Nephron (organoid): ENCODE measurements at regions not wholly inside any gene's neighbourhood (a gene's known extent, or its start where the extent isn't known, plus 50 kb on each side); places are given as distances from the start of the nearest gene placed in this dataset.

Source experiments
- H3K27ac Mint-ChIP-seq, 3 experiments: 2 replicates each; pipeline ENCODE4 v1.8.0; 2020; ENCODE audit warnings: mixed read lengths in 3 of 3, mild to moderate bottlenecking in 2 of 3, moderate library complexity in 1 of 3
- H3K27me3 Mint-ChIP-seq: 2 replicates; pipeline ENCODE4 v1.8.0; 2021; ENCODE audit warnings: low read depth, mild to moderate bottlenecking, moderate library complexity, mixed read lengths
- H3K36me3 Mint-ChIP-seq: 2 replicates; pipeline ENCODE4 v1.8.0; 2020; ENCODE audit warnings: low read depth, mixed read lengths
- H3K4me1 Mint-ChIP-seq: 2 replicates; pipeline ENCODE4 v1.8.0; 2020; ENCODE audit warnings: mixed read lengths
- H3K4me3 Mint-ChIP-seq, 3 experiments: 2 replicates each; pipeline ENCODE4 v1.8.0; 2020; ENCODE audit warnings: mild to moderate bottlenecking in 3 of 3, mixed read lengths in 3 of 3, moderate library complexity in 2 of 3
- H3K9me3 Mint-ChIP-seq: 2 replicates; pipeline ENCODE4 v1.8.0; 2020; ENCODE audit warnings: mixed read lengths
- TF ChIP-seq, protein P1 (sequence below), 3 experiments: fragments of 200-600 bp; sonication (generic); IDR thresholded peaks; one replicate each; pipeline ENCODE4 v1.5.0; 2021; ENCODE audit warnings: antibody characterized with exemption in 3 of 3; ENCODE audit not compliant: unreplicated experiment in 3 of 3

DNA sequence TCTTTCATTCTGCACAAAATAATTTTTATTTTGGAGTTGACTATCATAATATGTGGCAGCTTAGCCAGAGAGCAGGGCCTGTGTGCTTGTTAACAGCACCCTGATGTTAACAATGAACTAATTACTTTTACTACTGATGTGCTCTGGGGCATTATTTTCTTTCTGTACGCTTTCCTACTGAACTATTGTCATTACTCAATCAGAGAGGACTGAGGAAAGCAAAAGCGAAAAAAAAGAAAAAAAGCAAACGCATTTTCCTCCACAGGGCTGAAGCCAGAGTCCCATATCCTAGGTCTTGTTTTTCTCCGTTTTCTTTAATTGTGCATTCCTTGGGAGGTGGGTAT, 221.2 kb downstream of the TTLL7 start:
- TF ChIP-seq, protein P1, sequence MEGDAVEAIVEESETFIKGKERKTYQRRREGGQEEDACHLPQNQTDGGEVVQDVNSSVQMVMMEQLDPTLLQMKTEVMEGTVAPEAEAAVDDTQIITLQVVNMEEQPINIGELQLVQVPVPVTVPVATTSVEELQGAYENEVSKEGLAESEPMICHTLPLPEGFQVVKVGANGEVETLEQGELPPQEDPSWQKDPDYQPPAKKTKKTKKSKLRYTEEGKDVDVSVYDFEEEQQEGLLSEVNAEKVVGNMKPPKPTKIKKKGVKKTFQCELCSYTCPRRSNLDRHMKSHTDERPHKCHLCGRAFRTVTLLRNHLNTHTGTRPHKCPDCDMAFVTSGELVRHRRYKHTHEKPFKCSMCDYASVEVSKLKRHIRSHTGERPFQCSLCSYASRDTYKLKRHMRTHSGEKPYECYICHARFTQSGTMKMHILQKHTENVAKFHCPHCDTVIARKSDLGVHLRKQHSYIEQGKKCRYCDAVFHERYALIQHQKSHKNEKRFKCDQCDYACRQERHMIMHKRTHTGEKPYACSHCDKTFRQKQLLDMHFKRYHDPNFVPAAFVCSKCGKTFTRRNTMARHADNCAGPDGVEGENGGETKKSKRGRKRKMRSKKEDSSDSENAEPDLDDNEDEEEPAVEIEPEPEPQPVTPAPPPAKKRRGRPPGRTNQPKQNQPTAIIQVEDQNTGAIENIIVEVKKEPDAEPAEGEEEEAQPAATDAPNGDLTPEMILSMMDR (IDR thresholded peaks at IDR 0.05; ENCODE audit: unreplicated experiment in 3 of 3) = no peak
- Mint-ChIP-seq H3K27ac (no peak overlapping the region), H3K4me1 (no peaks in the 10 kb centered on the region), H3K27me3 (peaks cover 4% of the 10 kb centered on the region), H3K4me3 (no peak overlapping the region), H3K36me3 (no peaks in the 10 kb centered on the region), H3K9me3 (peaks cover 8% of the 10 kb centered on the region)

DNA sequence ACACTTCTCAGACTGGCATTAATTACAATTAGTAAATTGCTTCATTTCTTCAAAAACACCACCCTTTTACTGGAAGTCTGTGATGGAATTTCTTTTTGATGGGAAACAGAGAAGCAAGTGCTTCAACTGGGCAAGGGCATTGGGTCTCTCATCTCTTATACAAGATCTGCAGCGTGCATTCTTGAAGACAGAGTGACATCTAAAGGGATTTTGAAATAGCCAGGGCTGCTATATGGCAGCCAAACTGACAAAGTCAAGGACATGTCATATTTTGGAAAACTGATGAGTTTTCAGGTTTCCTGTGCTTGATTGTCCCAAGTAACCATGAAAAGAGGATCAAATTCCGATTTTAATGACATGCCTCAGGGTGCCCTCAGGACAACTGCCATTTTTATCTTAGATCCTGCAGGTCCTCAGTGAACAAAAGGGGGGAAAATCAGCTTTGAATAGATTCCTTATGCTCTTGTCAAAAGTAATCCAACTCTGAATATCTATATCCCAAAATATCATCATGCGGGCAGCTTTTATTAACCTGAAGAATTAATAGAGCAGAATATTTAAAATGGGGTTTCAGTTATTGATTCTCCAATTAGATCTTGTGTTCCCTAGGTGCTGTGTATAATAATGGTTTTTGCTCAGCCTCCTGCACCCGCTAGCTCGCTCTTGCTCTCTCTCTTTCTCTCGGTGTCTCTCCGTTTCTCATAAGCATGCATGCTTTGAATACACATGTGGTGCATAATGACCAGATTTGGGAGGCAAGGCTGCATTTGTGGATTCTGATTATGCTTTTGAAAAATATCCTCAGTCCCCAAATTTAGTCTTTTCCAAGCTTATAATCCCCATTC, 221.8 kb downstream of the TTLL7 start:
- Mint-ChIP-seq H3K27ac (no peak overlapping the region), H3K27me3 (peaks cover 4% of the 10 kb centered on the region), H3K4me1 (no peaks in the 10 kb centered on the region), H3K4me3 (no peak overlapping the region), H3K9me3 (peaks cover 5% of the 10 kb centered on the region), H3K36me3 (no peaks in the 10 kb centered on the region)
- TF ChIP-seq, protein P1 (IDR thresholded peaks at IDR 0.05; ENCODE audit: unreplicated experiment in 3 of 3) = no peak

DNA sequence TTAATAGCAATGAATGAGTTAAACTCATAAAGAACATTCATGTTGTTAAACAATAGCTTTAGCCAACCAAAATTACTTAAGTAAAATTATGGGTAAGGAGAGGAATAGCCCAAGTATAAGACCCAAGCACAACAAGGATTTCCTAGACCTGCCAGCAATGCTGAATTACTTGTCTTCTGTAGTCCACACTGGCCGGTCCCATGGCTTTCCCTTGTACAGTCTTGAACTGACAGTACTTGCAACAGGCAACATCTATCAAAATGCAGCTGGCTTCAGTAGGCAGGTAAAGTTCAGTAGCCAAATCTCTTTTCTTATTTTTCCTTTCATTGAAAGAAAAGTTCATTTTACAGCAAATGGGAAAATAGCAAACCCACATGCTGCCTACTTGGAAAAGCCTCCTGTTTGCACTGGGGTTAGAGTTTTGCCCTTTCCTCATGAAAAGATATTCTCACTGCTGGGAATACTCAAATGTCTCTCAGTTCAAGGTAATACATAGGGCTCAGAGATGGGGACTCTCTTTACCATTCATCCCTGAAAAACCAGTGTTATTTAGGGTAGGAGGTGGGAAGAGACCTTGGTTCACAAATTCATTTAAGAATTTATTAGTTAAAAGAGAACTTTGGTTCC, 222.8 kb downstream of the TTLL7 start:
- Mint-ChIP-seq H3K27ac (no peak overlapping the region), H3K9me3 (no peaks in the 10 kb centered on the region)

DNA sequence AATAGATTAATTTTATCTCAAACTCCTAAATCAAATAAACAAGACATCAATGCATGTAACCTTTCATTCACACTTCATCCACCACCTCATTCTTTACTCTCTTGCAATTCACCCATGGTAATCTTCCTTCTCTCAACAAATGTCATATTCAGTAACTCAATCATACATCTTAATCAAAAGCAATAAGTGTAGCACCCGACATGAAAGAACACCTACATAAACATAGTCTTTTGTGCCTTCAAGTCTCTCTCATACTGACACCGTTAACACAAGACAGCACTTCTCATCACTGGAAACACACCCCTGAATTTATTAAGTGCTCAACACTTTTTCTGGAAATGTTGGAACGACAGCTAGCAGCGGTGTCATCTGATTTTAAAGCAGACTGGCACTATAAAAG, 225.9 kb downstream of the TTLL7 start:
- TF ChIP-seq, protein P1 (IDR thresholded peaks at IDR 0.05; ENCODE audit: unreplicated experiment in 3 of 3) = no peak
- Mint-ChIP-seq H3K36me3 (no peaks in the 10 kb centered on the region), H3K27ac (no peak overlapping the region), H3K4me1 (peaks cover 13% of the 10 kb centered on the region), H3K9me3 (no peaks in the 10 kb centered on the region), H3K4me3 (no peak overlapping the region), H3K27me3 (peaks cover under 1% of the 10 kb centered on the region)

More for the DNA sequence above, 222.8 kb downstream of the TTLL7 start:
- Mint-ChIP-seq H3K27me3 (peaks cover 4% of the 10 kb centered on the region), H3K4me3 (no peak overlapping the region), H3K36me3 (no peaks in the 10 kb centered on the region), H3K4me1 (no peaks in the 10 kb centered on the region)
- TF ChIP-seq, protein P1 (IDR thresholded peaks at IDR 0.05; ENCODE audit: unreplicated experiment in 3 of 3) = no peak

DNA sequence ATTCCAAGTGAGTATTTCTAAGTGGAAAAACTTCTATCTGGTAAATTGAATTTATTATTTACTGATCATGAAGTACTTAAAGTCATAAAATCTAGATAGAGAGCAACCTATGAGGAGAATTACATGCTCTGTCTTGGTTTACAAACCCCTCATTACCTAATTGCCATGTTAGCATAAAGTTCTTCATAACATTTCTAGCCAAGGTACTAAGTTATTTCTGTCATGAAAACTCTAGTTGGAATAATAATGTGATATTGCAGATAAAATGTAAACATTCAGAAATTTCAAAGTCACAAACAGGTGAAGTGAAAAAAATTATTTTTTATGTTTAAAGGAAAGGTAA, 228.6 kb downstream of the TTLL7 start:
- Mint-ChIP-seq H3K9me3 (no peaks in the 10 kb centered on the region), H3K27me3 (no peaks in the 10 kb centered on the region), H3K4me1 (peaks cover 28% of the 10 kb centered on the region), H3K27ac (no peak overlapping the region), H3K4me3 (no peak overlapping the region), H3K36me3 (no peaks in the 10 kb centered on the region)
- TF ChIP-seq, protein P1 (IDR thresholded peaks at IDR 0.05; ENCODE audit: unreplicated experiment in 3 of 3) = no peak
